Stimulated activated naive B cell treated with anti-CD40 and anti-IgM and Interleukin-4, amounts not matched to agents 10 μg/mL and 1 μg/mL and 100 μg/mL, for 72 hours (primary cell): ENCODE measurements at regions not wholly inside any gene's neighbourhood (a gene's known extent, or its start where the extent isn't known, plus 50 kb on each side); places are given as distances from the start of the nearest gene placed in this dataset.
"Not testable (repeated sequence)": the region's sequence is repeated elsewhere in the genome, so short reads cannot be mapped to it uniquely, and the experiment has no call there.

Experiments used
- ATAC-seq, 2 donors: fragments of 150-1000 bp; cut with Tn5 transposase; replicated peaks; 2 replicates each; pipeline ENCODE4 v1.10.0; 2021; ENCODE audit warnings: moderate library complexity in 1 of 2
- DNase-seq: peaks from one replicate; pipeline ENCODE4 v3.0.0; 2021
- H3K27ac Mint-ChIP-seq: one replicate; pipeline ENCODE4 v1.8.0; 2022; ENCODE audit warnings: mild to moderate bottlenecking, mixed read lengths
- H3K27me3 Mint-ChIP-seq, 2 donors: one replicate each; pipeline ENCODE4 v1.8.0; 2022; ENCODE audit warnings: mixed read lengths in 2 of 2
- H3K36me3 Mint-ChIP-seq, 2 donors: one replicate each; pipeline ENCODE4 v1.8.0; 2022; ENCODE audit warnings: mixed read lengths in 2 of 2, mild to moderate bottlenecking in 1 of 2
- H3K4me1 Mint-ChIP-seq, 2 donors: one replicate each; pipeline ENCODE4 v1.8.0; 2022; ENCODE audit warnings: mixed read lengths in 2 of 2, mild to moderate bottlenecking in 1 of 2
- H3K4me3 Mint-ChIP-seq, 2 donors: one replicate each; pipeline ENCODE4 v1.8.0; 2022; ENCODE audit warnings: mild to moderate bottlenecking in 2 of 2, mixed read lengths in 2 of 2, moderate library complexity in 1 of 2
- H3K9me3 Mint-ChIP-seq, 2 donors: one replicate each; pipeline ENCODE4 v1.8.0; 2022; ENCODE audit warnings: mixed read lengths in 2 of 2, mild to moderate bottlenecking in 1 of 2

GRCh38 chr7:8362723-8363369, 70.6 kb upstream of the NXPH1 start:
- ATAC-seq (no peak), DNase-seq (no peak)
- H3K27ac Mint-ChIP-seq: no peak overlapping the region
- no peaks in the 10 kb centered on the region for H3K9me3 Mint-ChIP-seq
- no peaks in the 10 kb centered on the region for H3K4me1 Mint-ChIP-seq
- no peak overlapping the region for H3K4me3 Mint-ChIP-seq
- no peaks in the 10 kb centered on the region for H3K36me3 Mint-ChIP-seq
- peaks cover 3% of the 10 kb centered on the region in 2 donors for H3K27me3 Mint-ChIP-seq

GRCh38 chr7:8363407-8364015, 69.9 kb upstream of the NXPH1 start:
- no peak for ATAC-seq
- H3K9me3 Mint-ChIP-seq: no peaks in the 10 kb centered on the region
- DNase-seq: no peak
- H3K4me1 Mint-ChIP-seq: no peaks in the 10 kb centered on the region
- H3K27me3 Mint-ChIP-seq: peaks cover 0 to 3% of the 10 kb centered on the region in 2 donors
- no peak overlapping the region for H3K4me3 Mint-ChIP-seq
- no peaks in the 10 kb centered on the region for H3K36me3 Mint-ChIP-seq
- H3K27ac Mint-ChIP-seq: no peak overlapping the region

GRCh38 chr7:8365499-8366110, 67.8 kb upstream of the NXPH1 start:
- Mint-ChIP-seq H3K9me3 (peaks cover 0 to 3% of the 10 kb centered on the region in 2 donors), H3K27me3 (peaks cover 3 to 15% of the 10 kb centered on the region in 2 donors), H3K4me1 (no peaks in the 10 kb centered on the region), H3K36me3 (no peaks in the 10 kb centered on the region), H3K27ac (no peak overlapping the region), H3K4me3 (no peak overlapping the region)
- no peak for DNase-seq
- ATAC-seq: no peak

GRCh38 chr7:8368007-8368406, 65.4 kb upstream of the NXPH1 start:
- H3K36me3 Mint-ChIP-seq, ATAC-seq, H3K27ac Mint-ChIP-seq, H3K4me1 Mint-ChIP-seq, DNase-seq, H3K9me3 Mint-ChIP-seq, H3K4me3 Mint-ChIP-seq: not testable (repeated sequence)
- peaks cover 3 to 27% of the 10 kb centered on the region in 2 donors for H3K27me3 Mint-ChIP-seq

- no peak for ATAC-seq
- no peak for DNase-seq
- no peaks in the 10 kb centered on the region for H3K4me1 Mint-ChIP-seq
- H3K27me3 Mint-ChIP-seq: peaks cover 17 to 51% of the 10 kb centered on the region in 2 donors
- no peak overlapping the region for H3K4me3 Mint-ChIP-seq
- no peak overlapping the region for H3K27ac Mint-ChIP-seq
- H3K36me3 Mint-ChIP-seq: no peaks in the 10 kb centered on the region
- peaks cover 0 to 6% of the 10 kb centered on the region in 2 donors for H3K9me3 Mint-ChIP-seq
Measured at GRCh38 chr7:8371742-8372141, 61.7 kb upstream of the NXPH1 start.

GRCh38 chr7:8373851-8374250, 59.6 kb upstream of the NXPH1 start:
- peaks cover 17 to 49% of the 10 kb centered on the region in 2 donors for H3K27me3 Mint-ChIP-seq
- DNase-seq (no peak), ATAC-seq (no peak)
- H3K4me3 Mint-ChIP-seq: no peak overlapping the region
- H3K27ac Mint-ChIP-seq: no peak overlapping the region
- H3K9me3 Mint-ChIP-seq: peaks cover 0 to 6% of the 10 kb centered on the region in 2 donors
- no peaks in the 10 kb centered on the region for H3K36me3 Mint-ChIP-seq
- H3K4me1 Mint-ChIP-seq: no peaks in the 10 kb centered on the region

- no peaks in the 10 kb centered on the region for H3K4me1 Mint-ChIP-seq
- ATAC-seq (no peak), DNase-seq (no peak)
- no peak overlapping the region for H3K4me3 Mint-ChIP-seq
- peaks cover 0 to 4% of the 10 kb centered on the region in 2 donors for H3K9me3 Mint-ChIP-seq
- H3K36me3 Mint-ChIP-seq: no peaks in the 10 kb centered on the region
- H3K27ac Mint-ChIP-seq: no peak overlapping the region
- peaks cover 9 to 19% of the 10 kb centered on the region in 2 donors for H3K27me3 Mint-ChIP-seq
Measured at GRCh38 chr7:8378349-8379019, 54.9 kb upstream of the NXPH1 start.

GRCh38 chr7:8379264-8379663, 54.1 kb upstream of the NXPH1 start:
- Mint-ChIP-seq H3K36me3 (no peaks in the 10 kb centered on the region), H3K27ac (no peak overlapping the region), H3K4me3 (no peak overlapping the region), H3K4me1 (no peaks in the 10 kb centered on the region), H3K9me3 (peaks cover 0 to 4% of the 10 kb centered on the region in 2 donors), H3K27me3 (peaks cover 8 to 17% of the 10 kb centered on the region in 2 donors)
- DNase-seq: no peak
- no peak for ATAC-seq

- no peak for ATAC-seq
- Mint-ChIP-seq H3K4me3 (no peak overlapping the region), H3K27ac (no peak overlapping the region), H3K4me1 (no peaks in the 10 kb centered on the region), H3K27me3 (peaks cover 2 to 10% of the 10 kb centered on the region in 2 donors), H3K9me3 (peaks cover 0 to 3% of the 10 kb centered on the region in 2 donors), H3K36me3 (no peaks in the 10 kb centered on the region)
- DNase-seq: no peak
Measured at GRCh38 chr7:8380130-8380529, 53.3 kb upstream of the NXPH1 start.

GRCh38 chr7:8382004-8382730, 51.2 kb upstream of the NXPH1 start:
- Mint-ChIP-seq H3K4me1 (no peaks in the 10 kb centered on the region), H3K4me3 (no peak overlapping the region)

More at GRCh38 chr7:8382004-8382730, 51.2 kb upstream of the NXPH1 start:
- Mint-ChIP-seq H3K36me3 (no peaks in the 10 kb centered on the region), H3K9me3 (no peaks in the 10 kb centered on the region), H3K27me3 (peaks cover 4 to 10% of the 10 kb centered on the region in 2 donors), H3K27ac (no peak overlapping the region)
- DNase-seq: no peak
- ATAC-seq: no peak
